ENCODE measurements at regions not wholly inside any gene's neighbourhood (a gene's known extent, or its start where the extent isn't known, plus 50 kb on each side); places are given as distances from the start of the nearest gene placed in this dataset.
"Not testable (repeated sequence)": the region's sequence is repeated elsewhere in the genome, so short reads cannot be mapped to it uniquely, and the experiment has no call there.

- no peak for DNase-seq
Observed at GRCh38 chr2:49801898-49802450, 647.7 kb upstream of the FSHR start.

- DNase-seq: no peak
Observed at GRCh38 chr2:49798570-49798969, 644.3 kb upstream of the FSHR start.

- DNase-seq: peak in 1 of 5 experiments; percentile 15
Observed at GRCh38 chr2:49796266-49796665, 642.0 kb upstream of the FSHR start.

GRCh38 chr2:49794396-49794795, 640.1 kb upstream of the FSHR start:
- DNase-seq: no peak

- no peak for DNase-seq
Observed at GRCh38 chr2:49788300-49788699, 634.0 kb upstream of the FSHR start.

- DNase-seq: no peak
Observed at GRCh38 chr2:49780949-49781348, 626.6 kb upstream of the FSHR start.

- DNase-seq: no peak
Observed at GRCh38 chr2:49772299-49772970, 618.1 kb upstream of the FSHR start.

- DNase-seq: peak in 1 of 5 experiments; percentile 13
Observed at GRCh38 chr2:49770919-49771318, 616.6 kb upstream of the FSHR start.

- DNase-seq: no peak
Observed at GRCh38 chr2:49767316-49767715, 613.0 kb upstream of the FSHR start.

- no peak for DNase-seq
Observed at GRCh38 chr2:49755777-49756176, 601.5 kb upstream of the FSHR start.

GRCh38 chr2:49754381-49754780, 600.1 kb upstream of the FSHR start:
- DNase-seq: no peak

GRCh38 chr2:49753344-49753985, 599.1 kb upstream of the FSHR start:
- no peak for DNase-seq

GRCh38 chr2:49737606-49738005, 583.3 kb upstream of the FSHR start:
- no peak for DNase-seq

GRCh38 chr2:49732924-49733323, 578.6 kb upstream of the FSHR start:
- DNase-seq: not testable (repeated sequence)

GRCh38 chr2:49719241-49719640, 564.9 kb upstream of the FSHR start:
- DNase-seq: no peak

- DNase-seq: no peak
Observed at GRCh38 chr2:49715597-49715996, 561.3 kb upstream of the FSHR start.

- DNase-seq: no peak
Observed at GRCh38 chr2:49714454-49714853, 560.1 kb upstream of the FSHR start.

GRCh38 chr2:49702740-49703139, 548.4 kb upstream of the FSHR start:
- no peak for DNase-seq

GRCh38 chr2:49693961-49694360, 539.6 kb upstream of the FSHR start:
- DNase-seq: no peak

GRCh38 chr2:49692022-49692421, 537.7 kb upstream of the FSHR start:
- DNase-seq: not testable (repeated sequence)

- DNase-seq: no peak
Observed at GRCh38 chr2:49687918-49688317, 533.6 kb upstream of the FSHR start.

GRCh38 chr2:49686897-49687442, 532.7 kb upstream of the FSHR start:
- DNase-seq: no peak

GRCh38 chr2:49686291-49686690, 532.0 kb upstream of the FSHR start:
- no peak for DNase-seq

GRCh38 chr2:49677227-49677626, 522.9 kb upstream of the FSHR start:
- DNase-seq: no peak
